ENCODE measurements at regions not wholly inside any gene's neighbourhood (a gene's known extent, or its start where the extent isn't known, plus 50 kb on each side); places are given as distances from the start of the nearest gene placed in this dataset.
"Not testable (repeated sequence)": the region's sequence is repeated elsewhere in the genome, so short reads cannot be mapped to it uniquely, and the experiment has no call there.

GRCh38 chr13:23074075-23074828, 106.5 kb upstream of the SGCG start:
- no peaks in the 10 kb centered on the region for H3K4me1 ChIP-seq (ENCODE audit: insufficient read depth, low read length)
- H3K36me3 ChIP-seq (ENCODE audit: insufficient read depth, low read length) = no peaks in the 10 kb centered on the region
- no peak overlapping the region for H3K4me3 ChIP-seq (ENCODE audit: low read length)
- H3K27me3 ChIP-seq (ENCODE audit: insufficient read depth, low read length) = no peaks in the 10 kb centered on the region
- no peaks in the 10 kb centered on the region for H3K9me3 ChIP-seq (ENCODE audit: low read length)
- H2AFZ ChIP-seq (ENCODE audit: low read depth, low read length) = no peak overlapping the region

GRCh38 chr13:23081220-23081619, 99.6 kb upstream of the SGCG start:
- no peaks in the 10 kb centered on the region for H3K27me3 ChIP-seq (ENCODE audit: insufficient read depth, low read length)
- no peak overlapping the region for H2AFZ ChIP-seq (ENCODE audit: low read depth, low read length)
- no peaks in the 10 kb centered on the region for H3K9me3 ChIP-seq (ENCODE audit: low read length)
- no peaks in the 10 kb centered on the region for H3K4me1 ChIP-seq (ENCODE audit: insufficient read depth, low read length)
- H3K36me3 ChIP-seq (ENCODE audit: insufficient read depth, low read length) = no peaks in the 10 kb centered on the region
- H3K4me3 ChIP-seq (ENCODE audit: low read length) = no peak overlapping the region

GRCh38 chr13:23081901-23082300, 98.9 kb upstream of the SGCG start:
- Histone ChIP-seq H2AFZ (ENCODE audit: low read depth, low read length) (no peak overlapping the region), H3K4me3 (ENCODE audit: low read length) (no peak overlapping the region), H3K27me3 (ENCODE audit: insufficient read depth, low read length) (no peaks in the 10 kb centered on the region), H3K9me3 (ENCODE audit: low read length) (no peaks in the 10 kb centered on the region), H3K4me1 (ENCODE audit: insufficient read depth, low read length) (no peaks in the 10 kb centered on the region), H3K36me3 (ENCODE audit: insufficient read depth, low read length) (no peaks in the 10 kb centered on the region)

GRCh38 chr13:23086968-23087623, 93.7 kb upstream of the SGCG start:
- Histone ChIP-seq H3K27me3 (ENCODE audit: insufficient read depth, low read length) (no peaks in the 10 kb centered on the region), H3K4me3 (ENCODE audit: low read length) (no peak overlapping the region), H3K4me1 (ENCODE audit: insufficient read depth, low read length) (no peaks in the 10 kb centered on the region), H2AFZ (ENCODE audit: low read depth, low read length) (no peak overlapping the region), H3K36me3 (ENCODE audit: insufficient read depth, low read length) (no peaks in the 10 kb centered on the region), H3K9me3 (ENCODE audit: low read length) (no peaks in the 10 kb centered on the region)

GRCh38 chr13:23087880-23088279, 92.9 kb upstream of the SGCG start:
- no peaks in the 10 kb centered on the region for H3K36me3 ChIP-seq (ENCODE audit: insufficient read depth, low read length)
- H2AFZ ChIP-seq (ENCODE audit: low read depth, low read length) = no peak overlapping the region
- no peaks in the 10 kb centered on the region for H3K27me3 ChIP-seq (ENCODE audit: insufficient read depth, low read length)
- no peaks in the 10 kb centered on the region for H3K4me1 ChIP-seq (ENCODE audit: insufficient read depth, low read length)
- H3K9me3 ChIP-seq (ENCODE audit: low read length) = no peaks in the 10 kb centered on the region
- H3K4me3 ChIP-seq (ENCODE audit: low read length) = no peak overlapping the region

GRCh38 chr13:23098161-23098907, 82.4 kb upstream of the SGCG start:
- H3K4me1 ChIP-seq (ENCODE audit: insufficient read depth, low read length) = no peaks in the 10 kb centered on the region

GRCh38 chr13:23105051-23105450, 75.7 kb upstream of the SGCG start:
- Histone ChIP-seq H3K4me3 (ENCODE audit: low read length) (no peak overlapping the region), H3K36me3 (ENCODE audit: insufficient read depth, low read length) (no peaks in the 10 kb centered on the region), H3K27me3 (ENCODE audit: insufficient read depth, low read length) (peaks cover 2% of the 10 kb centered on the region), H3K4me1 (ENCODE audit: insufficient read depth, low read length) (no peaks in the 10 kb centered on the region), H2AFZ (ENCODE audit: low read depth, low read length) (no peak overlapping the region), H3K9me3 (ENCODE audit: low read length) (no peaks in the 10 kb centered on the region)

More at GRCh38 chr13:23098161-23098907, 82.4 kb upstream of the SGCG start:
- Histone ChIP-seq H3K9me3 (ENCODE audit: low read length) (no peaks in the 10 kb centered on the region), H3K36me3 (ENCODE audit: insufficient read depth, low read length) (no peaks in the 10 kb centered on the region), H3K4me3 (ENCODE audit: low read length) (no peak overlapping the region), H2AFZ (ENCODE audit: low read depth, low read length) (no peak overlapping the region), H3K27me3 (ENCODE audit: insufficient read depth, low read length) (no peaks in the 10 kb centered on the region)

- Histone ChIP-seq H2AFZ (ENCODE audit: low read depth, low read length) (no peak overlapping the region), H3K4me1 (ENCODE audit: insufficient read depth, low read length) (no peaks in the 10 kb centered on the region), H3K4me3 (ENCODE audit: low read length) (no peak overlapping the region), H3K27me3 (ENCODE audit: insufficient read depth, low read length) (peaks cover 2% of the 10 kb centered on the region), H3K9me3 (ENCODE audit: low read length) (no peaks in the 10 kb centered on the region), H3K36me3 (ENCODE audit: insufficient read depth, low read length) (no peaks in the 10 kb centered on the region)
Measured at GRCh38 chr13:23107665-23108064, 73.1 kb upstream of the SGCG start.

GRCh38 chr13:23119131-23119530, 61.6 kb upstream of the SGCG start:
- no peaks in the 10 kb centered on the region for H3K36me3 ChIP-seq (ENCODE audit: insufficient read depth, low read length)
- no peak overlapping the region for H3K4me3 ChIP-seq (ENCODE audit: low read length)
- no peaks in the 10 kb centered on the region for H3K27me3 ChIP-seq (ENCODE audit: insufficient read depth, low read length)
- H2AFZ ChIP-seq (ENCODE audit: low read depth, low read length) = no peak overlapping the region
- no peaks in the 10 kb centered on the region for H3K4me1 ChIP-seq (ENCODE audit: insufficient read depth, low read length)
- no peaks in the 10 kb centered on the region for H3K9me3 ChIP-seq (ENCODE audit: low read length)

GRCh38 chr13:23127540-23127939, 53.2 kb upstream of the SGCG start:
- not testable (repeated sequence) for H3K9me3 ChIP-seq (ENCODE audit: low read length); H3K27me3 ChIP-seq (ENCODE audit: insufficient read depth, low read length); H2AFZ ChIP-seq (ENCODE audit: low read depth, low read length); H3K4me1 ChIP-seq (ENCODE audit: insufficient read depth, low read length); H3K36me3 ChIP-seq (ENCODE audit: insufficient read depth, low read length); H3K4me3 ChIP-seq (ENCODE audit: low read length)

- Histone ChIP-seq H3K4me3 (ENCODE audit: low read length) (no peak overlapping the region), H3K4me1 (ENCODE audit: insufficient read depth, low read length) (no peaks in the 10 kb centered on the region), H3K36me3 (ENCODE audit: insufficient read depth, low read length) (no peaks in the 10 kb centered on the region), H2AFZ (ENCODE audit: low read depth, low read length) (no peak overlapping the region), H3K27me3 (ENCODE audit: insufficient read depth, low read length) (no peaks in the 10 kb centered on the region), H3K9me3 (ENCODE audit: low read length) (no peaks in the 10 kb centered on the region)
Measured at GRCh38 chr13:23129331-23129730, 51.4 kb upstream of the SGCG start.

Measured in neuron (in vitro differentiated cells).